ENCODE measurements at regions not wholly inside any gene's neighbourhood (a gene's known extent, or its start where the extent isn't known, plus 50 kb on each side); places are given as distances from the start of the nearest gene placed in this dataset.

DNA sequence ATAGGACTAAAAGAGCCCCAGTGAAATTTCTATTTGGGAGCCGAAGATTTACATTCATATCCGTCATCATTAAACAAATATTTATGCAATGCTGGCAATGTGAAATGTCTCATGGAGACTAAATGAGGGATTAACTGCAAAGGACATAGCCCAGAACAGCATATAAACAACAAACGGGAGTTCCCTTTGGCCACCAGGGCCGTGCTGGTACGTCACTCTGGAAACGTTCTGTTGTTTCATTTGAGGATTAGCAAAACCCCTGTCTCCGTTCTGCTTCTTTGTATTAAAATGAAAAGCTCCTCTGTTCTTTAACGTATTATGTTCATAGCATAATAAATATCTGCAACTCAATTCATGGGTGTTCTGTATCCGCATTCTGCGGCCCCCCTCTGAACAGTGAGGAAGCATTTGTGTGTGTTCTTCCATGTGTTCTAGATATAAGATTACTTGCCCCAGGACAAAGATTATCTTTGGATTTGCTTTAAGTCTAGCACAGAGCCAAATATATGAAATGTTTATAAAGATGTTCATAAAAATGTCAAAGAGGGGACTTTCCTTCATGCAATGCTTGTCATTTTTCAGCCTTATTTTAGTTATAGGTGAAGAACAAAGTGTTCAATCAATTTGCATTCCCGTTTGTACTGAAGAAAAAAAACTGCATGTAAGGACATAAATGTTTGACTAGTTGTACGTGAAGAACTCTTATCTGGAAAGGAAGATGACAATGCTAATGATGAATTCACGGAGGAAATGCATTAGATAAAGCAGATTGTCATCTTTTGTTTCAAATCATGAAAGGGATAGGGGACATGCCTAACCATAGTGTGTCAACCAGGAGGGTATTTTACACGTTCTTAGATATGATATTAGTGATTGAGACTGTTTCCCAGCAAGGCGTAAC, 90.0 kb upstream of the TNFAIP3 start:
- ATAC-seq (ENCODE audit: low read depth) (peak; percentile 55), DNase-seq (peak; percentile 73)
- no peak overlapping the region for H2BK20ac ChIP-seq (ENCODE audit: low read depth, low read length)
- dilution Hi-C loops (cut with HindIII; ENCODE audit: low sequenced_read_pairs, unreplicated experiment) (no loop called here), in situ Hi-C loops (cut with MboI; ENCODE audit: low sequenced_read_pairs) (no loop called here), intact Hi-C loops (cut with micrococcal nuclease) (no loop called here)
- no peak for TF ChIP-seq CHD1 (IDR thresholded peaks at IDR 0.05; ENCODE audit: low read depth, low read length)
- TF ChIP-seq, protein P1, sequence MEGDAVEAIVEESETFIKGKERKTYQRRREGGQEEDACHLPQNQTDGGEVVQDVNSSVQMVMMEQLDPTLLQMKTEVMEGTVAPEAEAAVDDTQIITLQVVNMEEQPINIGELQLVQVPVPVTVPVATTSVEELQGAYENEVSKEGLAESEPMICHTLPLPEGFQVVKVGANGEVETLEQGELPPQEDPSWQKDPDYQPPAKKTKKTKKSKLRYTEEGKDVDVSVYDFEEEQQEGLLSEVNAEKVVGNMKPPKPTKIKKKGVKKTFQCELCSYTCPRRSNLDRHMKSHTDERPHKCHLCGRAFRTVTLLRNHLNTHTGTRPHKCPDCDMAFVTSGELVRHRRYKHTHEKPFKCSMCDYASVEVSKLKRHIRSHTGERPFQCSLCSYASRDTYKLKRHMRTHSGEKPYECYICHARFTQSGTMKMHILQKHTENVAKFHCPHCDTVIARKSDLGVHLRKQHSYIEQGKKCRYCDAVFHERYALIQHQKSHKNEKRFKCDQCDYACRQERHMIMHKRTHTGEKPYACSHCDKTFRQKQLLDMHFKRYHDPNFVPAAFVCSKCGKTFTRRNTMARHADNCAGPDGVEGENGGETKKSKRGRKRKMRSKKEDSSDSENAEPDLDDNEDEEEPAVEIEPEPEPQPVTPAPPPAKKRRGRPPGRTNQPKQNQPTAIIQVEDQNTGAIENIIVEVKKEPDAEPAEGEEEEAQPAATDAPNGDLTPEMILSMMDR (conservative IDR thresholded peaks at IDR 0.05; ENCODE audit: low read depth, low read length) = 0 out of 2 replicates have a peak, but pooled peaks have one; percentile 14
- TF ChIP-seq FOS (IDR thresholded peaks at IDR 0.05; ENCODE audit: low read depth, low read length) = no peak
- no TSS peak for BruUV-seq (replicated peaks)
- H4K20me1 ChIP-seq (ENCODE audit: insufficient read depth, low read length) = no peaks in the 10 kb centered on the region
- H2AFZ ChIP-seq (replicated peaks; ENCODE audit: low read length, poor library complexity) = no peak overlapping the region
- H3K56ac ChIP-seq (ENCODE audit: extremely low read depth, insufficient read depth, low read length) = no peak overlapping the region
- no peak overlapping the region for H3K9ac ChIP-seq (ENCODE audit: low read depth, low read length)
- no peak overlapping the region for H2AK5ac ChIP-seq (ENCODE audit: low read depth, low read length)
- no peak overlapping the region for H4K5ac ChIP-seq (ENCODE audit: low read depth, low read length)
- POLR2A ChIA-PET (ENCODE audit: unreplicated experiment) = no interaction called here
- no peaks in the 10 kb centered on the region for H3K27me3 ChIP-seq (ENCODE audit: control insufficient read depth, insufficient read depth, low read length)
- no peak overlapping the region for H4K91ac ChIP-seq (ENCODE audit: insufficient read depth, low read depth, low read length)
- H2BK120ac ChIP-seq (ENCODE audit: low read depth, low read length) = no peak overlapping the region
- peak overlapping the region; percentile 35 for H3K4me2 ChIP-seq (ENCODE audit: low read depth, low read length)
- no peaks in the 10 kb centered on the region for H3K9me3 ChIP-seq (ENCODE audit: control insufficient read depth, insufficient read depth, low read length)
- no peak overlapping the region for H3K23ac ChIP-seq (ENCODE audit: low read depth, low read length)
- no peaks in the 10 kb centered on the region for H3K79me1 ChIP-seq (ENCODE audit: low read depth in 1 of 2, low read length in 2 of 2)
- H2AK9ac ChIP-seq (replicated peaks; ENCODE audit: low read depth, low read length, poor library complexity) = no peak overlapping the region
- WGBS, 2 experiments (ENCODE audit: extremely low coverage in 2 of 2, insufficient read length in 1 of 2) = 59% methylated on average over 2 of the region's 15 CpGs; no CpG with 5 or more reads in 1 of the 2 experiments
- peaks cover 21% of the 10 kb centered on the region for H3K4me1 ChIP-seq (ENCODE audit: control insufficient read depth, insufficient read depth, low read length)
- H3K18ac ChIP-seq (ENCODE audit: low read depth, low read length) = no peak overlapping the region
- no peak overlapping the region for H2BK5ac ChIP-seq (ENCODE audit: low read depth, low read length, poor library complexity, severe bottlenecking)
- CTCF ChIA-PET = no interaction called here
- H3K14ac ChIP-seq (replicated peaks; ENCODE audit: low read depth, low read length) = no peak overlapping the region
- H3K4me3 ChIP-seq (ENCODE audit: insufficient read depth, low read depth, low read length) = no peak overlapping the region
- no peaks in the 10 kb centered on the region for H3K36me3 ChIP-seq (ENCODE audit: control insufficient read depth, insufficient read depth, low read length)
- H3K9me1 ChIP-seq (ENCODE audit: insufficient read depth, low read length) = peaks cover 11% of the 10 kb centered on the region; the same call in 1 of the 2 replicates
- no peak overlapping the region for H4K8ac ChIP-seq (ENCODE audit: low read depth in 2 of 2, low read length in 2 of 2)
- H3K27ac ChIP-seq (ENCODE audit: insufficient read depth, low read length) = no peak overlapping the region
- no peak overlapping the region for H2BK15ac ChIP-seq (ENCODE audit: low read depth, low read length)
- H3K4ac ChIP-seq (ENCODE audit: low read depth, low read length) = no peak overlapping the region
